ENCODE measurements at regions not wholly inside any gene's neighbourhood (a gene's known extent, or its start where the extent isn't known, plus 50 kb on each side); places are given as distances from the start of the nearest gene placed in this dataset.

GRCh38 chr13:63693696-63694095 lies 2278.0 kb upstream of the PCDH20 start:
- no peak for DNase-seq

GRCh38 chr13:63691474-63691873 lies 2275.8 kb upstream of the PCDH20 start:
- no peak for DNase-seq

- DNase-seq, result no peak
These were observed 2275.0 kb upstream of the PCDH20 start for GRCh38 chr13:63690672-63691071.

GRCh38 chr13:63684822-63685221 lies 2269.2 kb upstream of the PCDH20 start:
- no peak for DNase-seq

DNA sequence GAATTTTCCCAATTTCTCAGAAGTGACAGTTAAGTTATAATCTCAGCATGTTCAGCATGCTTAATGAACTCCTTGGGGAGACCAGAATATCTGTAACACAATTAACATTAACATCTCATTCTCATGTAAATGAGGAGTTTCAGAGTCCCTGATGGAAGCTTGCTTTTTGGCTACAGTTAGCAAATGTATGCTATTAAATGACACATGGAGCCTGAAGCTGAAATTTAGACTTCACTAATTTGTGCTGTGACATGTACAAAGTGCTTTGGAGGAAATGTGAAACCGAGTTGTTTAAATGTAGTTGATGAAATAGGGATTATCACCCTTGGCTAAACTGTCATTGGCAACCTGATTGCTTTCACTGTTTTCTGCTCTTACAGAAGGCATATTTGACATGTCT lies 2265.1 kb upstream of the PCDH20 start:
- no peak for DNase-seq

GRCh38 chr13:63671296-63671695 lies 2255.6 kb upstream of the PCDH20 start:
- DNase-seq, result no peak

- DNase-seq, result no peak
These were observed 2235.7 kb upstream of the PCDH20 start for GRCh38 chr13:63651394-63651793.

DNA sequence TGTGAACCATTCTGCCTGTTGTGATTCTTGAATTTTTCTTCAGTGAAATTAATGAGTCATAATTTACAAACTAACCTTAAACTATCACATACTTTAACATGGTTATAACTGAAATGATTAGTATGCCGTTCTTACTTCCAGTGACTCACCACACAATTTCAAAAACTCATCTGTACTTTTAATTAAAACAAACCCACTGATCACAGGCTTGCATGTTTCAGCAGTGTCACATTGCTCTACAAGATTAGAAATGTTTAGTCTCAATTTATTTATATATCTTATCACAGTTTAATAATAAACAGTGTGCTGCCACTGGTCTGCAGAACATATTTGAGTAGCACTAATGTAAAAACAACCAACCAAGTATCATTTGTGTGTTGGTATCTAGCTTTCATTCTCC lies 2227.9 kb upstream of the PCDH20 start:
- no peak for DNase-seq

- DNase-seq, result no peak
These were observed 2220.8 kb upstream of the PCDH20 start for GRCh38 chr13:63636316-63636993.

GRCh38 chr13:63632321-63632720 lies 2216.7 kb upstream of the PCDH20 start:
- no peak for DNase-seq

- no peak for DNase-seq
These were observed 2215.4 kb upstream of the PCDH20 start for GRCh38 chr13:63631006-63631405.

GRCh38 chr13:63629591-63629990 lies 2213.9 kb upstream of the PCDH20 start:
- no peak for DNase-seq

GRCh38 chr13:63628310-63628709 lies 2212.7 kb upstream of the PCDH20 start:
- no peak for DNase-seq

DNA sequence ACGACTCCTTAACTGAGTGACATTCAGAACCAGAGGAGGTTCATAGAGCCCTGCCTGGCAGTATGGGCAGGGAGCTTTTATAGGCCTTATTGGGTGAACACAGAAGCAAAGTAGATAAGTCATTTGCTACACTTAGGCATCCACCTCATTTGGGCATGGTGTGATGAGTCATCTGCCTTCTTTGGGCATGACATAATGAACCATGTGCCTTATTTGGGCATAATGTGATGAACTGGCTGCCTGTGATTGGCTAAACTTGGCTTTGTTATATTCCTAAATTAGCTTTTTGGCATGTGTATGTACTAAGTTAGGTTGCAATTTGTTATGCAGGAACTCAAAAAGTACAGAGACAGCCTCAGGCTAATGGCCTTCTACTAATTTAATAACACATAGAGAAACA lies 2210.2 kb upstream of the PCDH20 start:
- DNase-seq, result no peak

GRCh38 chr13:63614874-63615612 lies 2199.4 kb upstream of the PCDH20 start:
- no peak for DNase-seq

DNA sequence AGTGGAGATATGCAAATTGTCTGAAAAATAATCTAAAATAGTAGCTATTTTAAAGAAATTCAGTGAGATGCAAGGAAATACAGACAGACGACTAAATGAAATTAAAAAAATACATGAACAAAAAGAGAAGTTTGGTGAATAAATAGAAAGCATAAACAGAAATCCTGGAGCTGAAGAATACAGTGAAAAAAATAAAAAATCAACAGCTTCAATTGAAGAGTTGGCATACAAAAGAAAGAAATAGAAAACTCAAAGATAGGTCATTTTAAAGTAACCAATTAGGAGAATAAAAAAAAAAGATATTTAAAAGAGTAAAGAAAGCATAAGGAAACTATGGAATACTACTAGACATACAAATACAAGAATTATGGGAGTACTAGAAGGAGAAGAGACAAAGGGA lies 2191.5 kb upstream of the PCDH20 start:
- DNase-seq, result no peak

DNA sequence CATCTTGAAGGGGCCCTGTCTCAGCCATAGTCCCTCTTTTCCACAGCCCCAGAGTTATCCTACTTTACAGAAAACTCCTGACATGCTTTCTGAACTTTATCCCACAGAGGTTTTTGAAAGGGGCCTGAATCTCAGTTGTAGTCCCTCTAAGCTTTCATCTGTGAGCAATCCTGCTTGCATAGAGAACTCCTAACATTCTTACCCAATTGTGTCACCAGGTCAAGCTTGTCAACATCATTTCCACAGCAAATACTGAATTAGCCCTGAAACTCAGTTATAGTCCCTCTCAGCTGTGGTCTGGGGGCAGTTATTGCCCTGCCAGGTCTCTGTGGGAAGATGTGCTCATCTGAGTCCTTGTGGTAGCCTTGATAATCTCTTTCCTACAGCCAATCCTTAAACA lies 2190.3 kb upstream of the PCDH20 start:
- no peak for DNase-seq

DNA sequence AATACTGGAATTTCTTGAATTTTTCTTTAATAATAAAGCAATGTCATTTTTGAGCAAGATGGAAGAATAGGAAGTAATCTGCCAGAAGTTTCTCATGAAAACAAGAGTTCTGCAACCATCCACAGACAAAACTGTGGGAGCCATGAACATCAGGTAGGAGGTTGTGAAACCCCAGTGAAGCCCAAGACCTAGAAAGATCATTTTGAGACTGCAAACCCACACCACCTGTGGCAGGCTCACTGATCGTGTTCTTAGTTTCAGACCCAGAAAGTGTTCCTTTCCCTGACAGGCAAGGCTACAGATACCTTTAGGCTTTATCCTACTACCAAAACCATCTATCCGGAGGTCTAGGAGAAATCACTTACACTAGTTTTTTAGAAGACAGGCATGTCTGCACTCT lies 2189.8 kb upstream of the PCDH20 start:
- DNase-seq, result no peak

- no peak for DNase-seq
These were observed 2180.2 kb upstream of the PCDH20 start for GRCh38 chr13:63595811-63596210.

- DNase-seq, result no peak
These were observed 2170.8 kb upstream of the PCDH20 start for GRCh38 chr13:63586467-63586866.

DNA sequence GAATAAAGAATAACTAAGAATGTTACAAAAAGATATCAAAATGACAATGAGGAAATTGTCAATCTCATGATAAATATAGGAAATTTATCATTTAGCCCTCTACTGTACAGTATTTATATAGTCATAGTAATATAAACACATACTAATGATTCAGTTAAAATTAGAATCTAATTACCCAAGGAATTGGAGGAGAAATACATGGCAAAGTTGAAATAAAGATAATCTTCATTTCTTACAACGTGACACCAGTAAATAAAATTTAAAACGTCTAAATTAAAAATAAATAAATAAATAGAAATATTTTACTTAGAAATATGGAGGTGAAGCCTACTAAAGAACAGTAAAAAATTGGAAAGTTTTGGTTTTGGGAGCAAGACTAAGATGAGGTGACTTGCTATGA lies 2163.1 kb upstream of the PCDH20 start:
- no peak for DNase-seq

- no peak for DNase-seq
These were observed 2151.4 kb upstream of the PCDH20 start for GRCh38 chr13:63567031-63567430.

DNA sequence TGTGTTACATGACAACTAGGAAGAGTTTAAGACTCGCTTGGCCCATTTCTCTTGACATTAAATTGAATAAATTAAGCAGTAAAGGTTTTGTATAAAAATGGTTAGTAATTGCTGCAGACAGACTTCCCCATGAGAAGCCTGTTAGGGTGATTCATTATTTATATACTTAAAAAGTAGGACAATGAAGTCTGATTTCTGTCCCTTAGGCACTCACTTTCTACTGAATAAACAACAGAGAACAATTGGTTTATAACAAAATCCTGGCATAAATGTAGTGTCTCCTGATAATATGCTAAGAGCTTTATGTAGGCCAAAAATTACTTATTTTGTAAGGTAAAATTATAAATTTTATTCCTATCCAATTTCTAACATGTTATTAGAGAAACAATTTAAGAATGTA lies 2138.5 kb upstream of the PCDH20 start:
- DNase-seq, result no peak

DNA sequence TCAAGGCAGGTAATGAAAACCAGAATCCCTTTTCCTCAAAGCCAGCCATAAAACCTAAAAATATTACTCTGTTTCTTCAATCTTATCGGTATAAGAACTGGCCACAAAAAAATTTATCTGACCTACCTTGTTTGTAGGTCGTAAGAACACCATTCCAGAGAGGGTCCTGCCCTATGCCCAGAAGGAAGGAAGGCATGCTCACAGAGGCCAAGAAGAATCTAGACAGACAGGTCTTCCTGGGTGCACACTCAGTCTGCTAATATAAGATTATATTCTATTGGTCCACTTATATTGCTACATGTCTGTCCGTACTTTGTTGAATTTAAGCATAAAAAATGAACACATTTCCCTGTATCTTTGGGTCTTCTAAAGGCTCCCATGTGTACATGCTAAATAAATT lies 2136.1 kb upstream of the PCDH20 start:
- no peak for DNase-seq

GRCh38 chr13:63546524-63546923 lies 2130.9 kb upstream of the PCDH20 start:
- no peak for DNase-seq

Data from activated CD8-positive, alpha-beta memory T cell treated with anti-CD3 and anti-CD28 coated beads, Interleukin-2, amount 50 U/mL, for 4 hours (primary cell).